GM12873 (cell line): ENCODE measurements at regions not wholly inside any gene's neighbourhood (a gene's known extent, or its start where the extent isn't known, plus 50 kb on each side); places are given as distances from the start of the nearest gene placed in this dataset.

Experiments used
- CTCF ChIP-seq: IDR thresholded peaks from 2 replicates; pipeline ENCODE4 v1.5.1; 2012; ENCODE audit warnings: low read depth, mild to moderate bottlenecking, moderate library complexity, low read length, control low read depth; ENCODE audit not compliant: insufficient read depth; ENCODE audit errors: missing control alignments

- TF ChIP-seq CTCF: no peak
These were observed 257.2 kb downstream of the IRF8 start for GRCh38 chr16:86156155-86156554.

GRCh38 chr16:86157616-86158247 lies 258.8 kb downstream of the IRF8 start:
- TF ChIP-seq CTCF: no peak

GRCh38 chr16:86158688-86159360 lies 259.9 kb downstream of the IRF8 start:
- no peak for TF ChIP-seq CTCF

GRCh38 chr16:86165479-86165878 lies 266.5 kb downstream of the IRF8 start:
- no peak for TF ChIP-seq CTCF

GRCh38 chr16:86166414-86166813 lies 267.5 kb downstream of the IRF8 start:
- TF ChIP-seq CTCF: no peak

GRCh38 chr16:86167061-86167460 lies 268.1 kb downstream of the IRF8 start:
- TF ChIP-seq CTCF: no peak

GRCh38 chr16:86170720-86171119 lies 271.8 kb downstream of the IRF8 start:
- TF ChIP-seq CTCF: no peak
